ENCODE measurements at regions not wholly inside any gene's neighbourhood (a gene's known extent, or its start where the extent isn't known, plus 50 kb on each side); places are given as distances from the start of the nearest gene placed in this dataset.

DNA sequence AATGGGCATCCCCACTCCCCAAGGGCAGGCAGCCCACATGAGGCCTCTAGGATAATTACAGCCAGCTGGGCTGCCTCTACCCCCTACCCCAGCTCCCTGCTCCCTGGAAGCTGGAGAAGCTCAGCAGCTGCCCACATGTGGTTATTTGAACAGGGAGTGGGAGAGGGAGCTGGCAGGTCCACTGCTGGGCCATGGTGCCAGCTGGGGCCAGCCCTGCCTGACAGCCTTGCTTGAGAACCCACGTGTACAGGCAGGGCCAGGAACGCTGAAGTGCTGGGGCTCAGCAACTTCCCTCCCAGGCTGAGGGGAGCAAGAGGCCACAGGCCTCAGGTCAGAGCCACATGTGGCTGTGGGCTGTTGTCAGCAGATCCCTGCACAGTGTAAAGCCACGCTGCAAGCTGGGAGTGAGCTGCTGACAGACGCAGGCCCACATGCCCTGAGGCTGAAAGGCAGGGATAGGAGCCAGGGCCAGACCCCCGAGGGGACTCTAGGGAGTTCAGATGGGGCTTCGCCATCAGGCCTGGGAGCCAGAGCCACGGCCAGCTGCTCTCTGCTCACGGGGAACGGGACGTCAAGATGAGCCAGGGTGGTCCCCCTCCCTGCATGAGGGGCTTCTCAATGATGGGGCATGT is 129.0 kb downstream of the SYF2 start:
- CTCF ChIA-PET: no interaction called here
- no peaks in the 10 kb centered on the region for H3K36me3 ChIP-seq (ENCODE audit: low read depth)
- BruUV-seq (replicated peaks): no TSS peak

DNA sequence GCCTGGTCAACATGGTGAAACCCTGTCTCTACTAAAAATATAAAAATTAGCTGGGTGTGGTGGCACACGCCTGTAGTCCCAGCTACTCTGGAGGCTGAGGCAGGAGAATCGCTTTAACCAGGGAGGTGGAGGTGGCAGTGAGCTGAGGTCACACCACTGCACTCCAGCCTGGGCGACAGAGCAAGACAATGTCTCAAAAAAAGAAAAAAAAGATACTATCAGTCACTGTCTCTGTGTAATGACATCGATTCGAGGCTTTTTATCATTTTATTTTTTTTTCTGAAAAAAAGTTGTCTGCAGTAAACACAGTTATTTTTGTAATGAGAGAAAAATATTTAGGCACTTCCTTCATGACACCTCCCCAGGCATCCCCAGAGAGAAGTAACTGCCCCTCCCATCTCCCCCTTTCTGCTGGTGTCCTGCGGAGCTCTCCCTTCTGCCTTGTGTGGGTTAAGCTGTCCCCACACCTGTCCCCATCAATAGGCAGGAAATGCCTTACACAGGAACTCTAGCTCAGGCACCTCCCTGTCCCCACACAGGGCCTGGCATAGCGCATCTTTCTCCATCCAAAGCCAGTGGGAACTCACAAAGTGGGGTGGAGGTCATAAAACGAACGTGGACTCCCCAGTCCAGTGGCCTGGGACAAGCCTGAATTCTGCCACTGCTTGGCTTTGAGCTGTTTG is 132.0 kb downstream of the SYF2 start:
- DNase-seq: no peak
- intact Hi-C loops (cut with micrococcal nuclease; ENCODE audit: unreplicated experiment): loop anchor here (2.0 kb wide), 1 partner anchor 167 kb away; no protein-coding TSS in a partner anchor
- CTCF ChIA-PET: interaction anchor here (0.6 to 0.9 kb wide), 2 partner anchors 39 to 411 kb away, joined by 3 to 5 read pairs; no protein-coding TSS in a partner anchor
- Histone ChIP-seq H3K36me3 (ENCODE audit: low read depth) (no peaks in the 10 kb centered on the region), H3K9me2 (ENCODE audit: insufficient read depth) (no peaks in the 10 kb centered on the region), H3K9me3 (ENCODE audit: insufficient read depth, low read depth) (no peaks in the 10 kb centered on the region), H3K27me3 (ENCODE audit: insufficient read depth, low read depth) (peaks cover 5% of the 10 kb centered on the region; the same call in 1 of the 2 replicates), H3K4me3 (no peak overlapping the region), H3K27ac (no peak overlapping the region), H3K79me2 (ENCODE audit: low read depth) (no peaks in the 10 kb centered on the region), H3K4me1 (replicated peaks; ENCODE audit: insufficient read depth) (peaks cover 6% of the 10 kb centered on the region), H3K4me2 (no peak overlapping the region), H3F3A (ENCODE audit: insufficient read depth, low read depth) (no peaks in the 10 kb centered on the region), H2AFZ (no peak overlapping the region), H4K20me1 (ENCODE audit: insufficient read depth) (no peaks in the 10 kb centered on the region)
- TF ChIP-seq CTCF (conservative IDR thresholded peaks at IDR 0.05) (no peak), EZH2 (IDR thresholded peaks at IDR 0.05; ENCODE audit: low read depth) (no peak)
- BruUV-seq (replicated peaks): no TSS peak
- POLR2A ChIA-PET (ENCODE audit: unreplicated experiment): interaction anchor here (0.6 kb wide), 1 partner anchor 595 kb away, joined by 9 read pairs; no protein-coding TSS in a partner anchor

More for the DNA sequence above, 129.0 kb downstream of the SYF2 start:
- H3K4me1 ChIP-seq (replicated peaks; ENCODE audit: insufficient read depth): peaks cover 6% of the 10 kb centered on the region
- no peak overlapping the region for H3K4me3 ChIP-seq
- H4K20me1 ChIP-seq (ENCODE audit: insufficient read depth): no peaks in the 10 kb centered on the region
- no peaks in the 10 kb centered on the region for H3F3A ChIP-seq (ENCODE audit: insufficient read depth, low read depth)
- no peaks in the 10 kb centered on the region for H3K9me3 ChIP-seq (ENCODE audit: insufficient read depth, low read depth)
- H3K4me2 ChIP-seq: no peak overlapping the region
- no peak overlapping the region for H3K27ac ChIP-seq
- no peak overlapping the region for H2AFZ ChIP-seq
- POLR2A ChIA-PET (ENCODE audit: unreplicated experiment): no interaction called here
- intact Hi-C loops (cut with micrococcal nuclease; ENCODE audit: unreplicated experiment): no loop called here
- no peak for DNase-seq
- TF ChIP-seq EZH2 (IDR thresholded peaks at IDR 0.05; ENCODE audit: low read depth) (no peak), CTCF (conservative IDR thresholded peaks at IDR 0.05) (no peak)
- no peaks in the 10 kb centered on the region for H3K27me3 ChIP-seq (ENCODE audit: insufficient read depth, low read depth)
- H3K79me2 ChIP-seq (ENCODE audit: low read depth): no peaks in the 10 kb centered on the region
- no peaks in the 10 kb centered on the region for H3K9me2 ChIP-seq (ENCODE audit: insufficient read depth)

- TF ChIP-seq EZH2 (IDR thresholded peaks at IDR 0.05; ENCODE audit: low read depth): no peak
- no peak for TF ChIP-seq CTCF (conservative IDR thresholded peaks at IDR 0.05)
- ChIA-PET CTCF (interaction anchor here (0.6 kb wide), 1 partner anchor 217 kb away, joined by 4 read pairs; no protein-coding TSS in a partner anchor), POLR2A (ENCODE audit: unreplicated experiment) (interaction anchor here (0.6 kb wide), 1 partner anchor 23 kb away, joined by 5 read pairs; no protein-coding TSS in a partner anchor)
- Histone ChIP-seq H3K27ac (no peak overlapping the region), H3F3A (ENCODE audit: insufficient read depth, low read depth) (no peaks in the 10 kb centered on the region), H3K9me2 (ENCODE audit: insufficient read depth) (no peaks in the 10 kb centered on the region), H3K4me3 (no peak overlapping the region), H3K79me2 (ENCODE audit: low read depth) (no peaks in the 10 kb centered on the region), H3K27me3 (ENCODE audit: insufficient read depth, low read depth) (peaks cover 5% of the 10 kb centered on the region; the same call in 1 of the 2 replicates), H2AFZ (no peak overlapping the region), H3K4me1 (replicated peaks; ENCODE audit: insufficient read depth) (peaks cover 6% of the 10 kb centered on the region), H3K9me3 (ENCODE audit: insufficient read depth, low read depth) (no peaks in the 10 kb centered on the region), H3K36me3 (ENCODE audit: low read depth) (no peaks in the 10 kb centered on the region), H3K4me2 (no peak overlapping the region), H4K20me1 (ENCODE audit: insufficient read depth) (no peaks in the 10 kb centered on the region)
- no peak for DNase-seq
- intact Hi-C loops (cut with micrococcal nuclease; ENCODE audit: unreplicated experiment): no loop called here
- no TSS peak for BruUV-seq (replicated peaks)
These were observed 132.9 kb downstream of the SYF2 start for GRCh38 chr1:25099343-25099951.

All from PC-9 (cell line).